Loucy (cell line): ENCODE measurements at regions not wholly inside any gene's neighbourhood (a gene's known extent, or its start where the extent isn't known, plus 50 kb on each side); places are given as distances from the start of the nearest gene placed in this dataset.

Source experiments
- EZH2phosphoT487 ChIP-seq: fragments of 200-600 bp; IDR thresholded peaks from 2 replicates; pipeline ENCODE4 v1.6.1; 2018; ENCODE audit warnings: antibody characterized with exemption, mild to moderate bottlenecking, moderate library complexity, borderline replicate concordance
- TF ChIP-seq, protein P1 (sequence below): fragments of 200-600 bp; sonication (generic); conservative IDR thresholded peaks from 2 replicates; pipeline ENCODE4 v1.5.1; 2014; ENCODE audit warnings: mild to moderate bottlenecking, antibody characterized with exemption, low read length

- TF ChIP-seq EZH2phosphoT487 = no peak
- TF ChIP-seq, protein P1, sequence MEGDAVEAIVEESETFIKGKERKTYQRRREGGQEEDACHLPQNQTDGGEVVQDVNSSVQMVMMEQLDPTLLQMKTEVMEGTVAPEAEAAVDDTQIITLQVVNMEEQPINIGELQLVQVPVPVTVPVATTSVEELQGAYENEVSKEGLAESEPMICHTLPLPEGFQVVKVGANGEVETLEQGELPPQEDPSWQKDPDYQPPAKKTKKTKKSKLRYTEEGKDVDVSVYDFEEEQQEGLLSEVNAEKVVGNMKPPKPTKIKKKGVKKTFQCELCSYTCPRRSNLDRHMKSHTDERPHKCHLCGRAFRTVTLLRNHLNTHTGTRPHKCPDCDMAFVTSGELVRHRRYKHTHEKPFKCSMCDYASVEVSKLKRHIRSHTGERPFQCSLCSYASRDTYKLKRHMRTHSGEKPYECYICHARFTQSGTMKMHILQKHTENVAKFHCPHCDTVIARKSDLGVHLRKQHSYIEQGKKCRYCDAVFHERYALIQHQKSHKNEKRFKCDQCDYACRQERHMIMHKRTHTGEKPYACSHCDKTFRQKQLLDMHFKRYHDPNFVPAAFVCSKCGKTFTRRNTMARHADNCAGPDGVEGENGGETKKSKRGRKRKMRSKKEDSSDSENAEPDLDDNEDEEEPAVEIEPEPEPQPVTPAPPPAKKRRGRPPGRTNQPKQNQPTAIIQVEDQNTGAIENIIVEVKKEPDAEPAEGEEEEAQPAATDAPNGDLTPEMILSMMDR = no peak
Measured at GRCh38 chr10:90560331-90560730, 297.5 kb downstream of the HTR7 start.
